HG02943 (cell line): ENCODE measurements at regions not wholly inside any gene's neighbourhood (a gene's known extent, or its start where the extent isn't known, plus 50 kb on each side); places are given as distances from the start of the nearest gene placed in this dataset.

Source experiments
- ATAC-seq: cut with Tn5 transposase; IDR thresholded peaks from one replicate; pipeline ENCODE4 v1.9.1; 2021; ENCODE audit warnings: mild to moderate bottlenecking, low read depth, moderate library complexity; ENCODE audit not compliant: unreplicated experiment

DNA sequence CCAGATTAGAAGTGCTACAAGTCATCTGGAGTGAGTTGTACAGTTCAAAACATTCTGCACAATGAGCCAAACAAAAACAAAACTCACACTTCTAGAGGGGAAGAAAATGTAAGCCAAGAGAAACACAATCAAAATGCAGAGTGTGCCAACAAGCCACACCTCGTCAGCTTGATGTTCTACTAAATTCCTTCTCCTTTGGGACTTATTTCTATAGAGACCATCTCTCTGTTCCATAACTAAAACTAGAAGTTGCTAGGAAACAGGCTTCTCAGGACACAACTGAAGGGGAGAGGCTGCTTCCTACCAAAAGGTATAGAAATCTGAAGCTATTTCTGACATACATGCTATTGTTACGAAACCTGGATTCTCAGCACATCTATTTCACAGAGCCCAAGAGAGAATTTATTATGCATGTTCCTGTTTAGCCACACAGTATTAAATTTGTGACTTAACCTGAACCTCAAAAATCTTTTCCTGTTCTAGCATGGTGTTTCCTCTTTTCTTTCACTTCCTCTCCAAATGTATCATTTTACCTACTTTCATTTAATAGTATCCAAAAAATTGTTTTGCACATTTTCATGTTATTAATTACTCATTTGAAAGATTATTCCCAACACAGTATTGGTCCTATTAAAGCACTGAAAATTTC lies 211.4 kb upstream of the CCDC150 start:
- no peak for ATAC-seq

DNA sequence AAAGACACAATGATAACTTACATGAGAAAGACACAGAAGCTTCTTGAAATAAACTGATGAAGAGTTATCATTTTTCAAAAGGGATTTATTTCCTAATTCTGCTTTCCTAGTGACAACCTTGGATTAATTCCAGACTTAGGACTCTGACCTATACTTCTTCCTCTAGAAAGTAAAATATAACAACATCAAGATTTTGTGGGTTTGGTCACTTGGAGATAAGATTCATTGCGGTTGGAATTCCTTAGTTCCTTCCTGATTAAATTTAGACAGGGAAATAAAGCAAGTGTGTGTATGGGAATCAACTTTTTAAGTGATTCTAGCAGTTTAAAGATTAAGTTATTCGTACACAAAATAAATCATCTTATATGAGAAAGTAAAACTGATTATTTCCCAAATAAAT lies 208.4 kb upstream of the CCDC150 start:
- ATAC-seq, result no peak

DNA sequence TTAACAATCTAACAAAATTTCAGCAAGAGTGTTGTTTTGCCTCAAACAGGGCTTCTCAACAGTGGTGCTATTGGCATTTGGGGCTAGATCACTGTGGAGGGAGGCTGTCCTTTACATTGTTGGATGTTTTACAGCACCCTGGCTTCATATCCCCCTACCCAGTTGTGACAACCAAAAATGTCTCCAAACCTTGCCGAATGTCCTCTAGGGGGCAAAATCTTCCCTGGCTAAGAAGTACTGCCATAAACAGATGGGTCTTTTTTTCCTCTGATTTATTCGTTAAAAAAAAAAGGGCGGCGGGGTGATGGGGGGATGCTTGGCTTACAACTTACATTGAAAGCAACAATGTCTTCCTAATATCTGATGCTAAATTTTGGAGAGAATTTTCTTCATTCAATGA lies 207.6 kb upstream of the CCDC150 start:
- no peak for ATAC-seq

DNA sequence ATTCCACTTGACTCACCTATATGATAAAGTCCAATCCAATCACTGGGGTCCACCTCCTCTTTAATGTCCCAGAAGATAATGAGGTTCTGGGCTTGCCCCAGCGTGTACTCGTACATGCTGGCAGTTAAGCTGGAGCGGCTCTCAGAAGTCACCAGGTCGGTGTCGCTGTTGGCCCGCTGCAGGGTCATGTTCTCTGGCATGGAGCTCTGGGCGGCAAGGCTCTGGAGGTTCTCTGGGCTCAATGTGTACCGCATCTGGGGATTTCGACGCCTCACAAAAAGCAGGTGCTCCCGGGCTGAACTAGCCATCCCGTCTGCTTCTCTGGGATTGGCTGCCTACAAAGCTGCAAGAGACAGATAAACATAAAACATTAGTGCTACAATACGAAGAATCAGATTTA lies 206.4 kb upstream of the CCDC150 start:
- ATAC-seq, result no peak

DNA sequence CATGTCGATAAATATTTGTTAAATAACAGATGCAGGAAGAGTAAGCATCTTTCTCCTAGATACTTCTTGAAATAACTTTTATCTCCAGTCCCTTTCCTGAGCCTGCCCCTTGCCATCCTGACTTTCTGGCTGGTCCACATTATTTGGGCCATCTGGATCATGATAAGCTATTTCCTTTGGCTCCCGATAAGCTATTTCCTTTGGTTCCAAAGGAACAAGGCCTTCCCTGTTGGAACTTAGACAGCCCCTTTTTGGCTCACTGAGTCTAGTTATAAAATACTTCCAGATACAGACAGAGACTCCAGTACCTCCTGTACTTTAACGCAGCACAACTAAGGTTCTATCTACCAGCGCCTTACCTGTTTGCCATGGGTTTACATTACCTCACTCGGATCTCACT lies 205.3 kb upstream of the CCDC150 start:
- no peak for ATAC-seq

DNA sequence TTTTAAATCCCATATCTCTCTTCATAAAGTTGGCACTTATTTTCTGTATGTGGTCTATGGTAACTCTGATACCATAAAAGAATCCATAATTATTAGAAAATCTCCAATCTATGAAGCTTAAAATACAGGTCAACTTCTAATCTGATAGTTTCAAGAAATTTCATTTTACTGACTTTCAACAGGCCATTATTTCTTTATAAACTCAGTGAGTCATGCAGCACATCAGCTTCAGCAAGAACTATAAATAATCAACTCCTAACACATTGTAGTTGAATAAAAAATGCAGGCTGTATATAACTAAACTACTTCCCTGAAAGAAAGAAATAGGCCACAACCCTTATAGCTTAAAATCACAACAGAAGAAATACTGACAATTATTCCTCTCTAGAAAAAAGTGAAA lies 204.3 kb upstream of the CCDC150 start:
- no peak for ATAC-seq

DNA sequence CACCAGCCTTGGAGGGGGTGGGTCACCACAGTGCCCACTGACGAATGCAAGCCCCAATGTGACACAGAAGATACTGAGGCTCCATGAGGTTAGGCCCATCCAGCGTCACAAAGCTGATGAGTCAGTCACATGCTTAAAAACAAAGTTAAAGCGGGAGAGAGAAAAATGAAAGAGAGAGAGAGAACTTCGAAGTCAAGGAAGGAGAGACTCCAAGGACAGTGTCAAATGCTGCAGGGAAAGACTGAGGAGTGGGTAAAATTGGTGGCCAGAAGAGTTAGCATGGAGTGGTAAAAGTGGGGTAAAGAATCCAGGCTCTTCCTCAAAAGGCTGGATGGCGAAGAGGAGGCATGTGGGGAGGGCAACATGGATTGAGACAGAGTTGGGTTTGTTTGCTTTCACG lies 201.9 kb upstream of the CCDC150 start:
- ATAC-seq, result no peak

DNA sequence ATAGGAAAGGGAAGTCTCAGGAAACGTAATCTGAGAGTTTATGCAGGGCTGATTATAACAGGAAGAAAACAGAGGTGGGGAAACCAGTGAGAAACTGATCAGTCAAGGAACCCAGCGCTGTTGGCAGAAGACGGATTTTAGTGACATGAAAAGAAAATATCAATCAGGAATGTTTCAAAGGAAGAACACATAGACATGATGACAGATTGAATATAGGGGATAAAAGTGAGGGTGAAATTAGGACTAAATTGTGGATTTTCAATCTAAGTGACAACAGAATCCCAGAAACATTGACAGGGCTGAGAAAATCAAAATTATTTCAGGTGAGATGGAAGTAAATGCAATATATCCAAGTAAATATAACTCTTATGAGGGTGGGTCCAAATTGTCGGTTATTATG lies 199.8 kb upstream of the CCDC150 start:
- ATAC-seq, result no peak

DNA sequence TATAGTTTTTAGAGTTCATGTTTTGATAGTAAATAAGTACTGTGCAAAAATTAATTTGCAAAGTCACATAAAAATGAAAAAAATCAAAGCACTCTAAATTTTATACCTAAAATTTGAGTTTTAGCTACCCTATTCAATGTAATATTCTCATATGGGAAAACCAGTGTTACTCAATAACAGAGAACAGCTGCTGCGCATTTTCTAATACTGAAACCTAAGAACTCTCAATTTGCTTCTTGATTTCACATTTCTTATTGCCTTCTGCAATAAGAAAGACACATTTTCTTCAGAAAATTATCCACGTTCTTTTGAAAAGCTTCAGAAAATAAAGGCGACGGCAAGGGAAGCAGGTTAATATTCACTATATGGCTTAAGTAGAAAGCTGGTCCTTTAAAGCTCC lies 199.1 kb upstream of the CCDC150 start:
- no peak for ATAC-seq

DNA sequence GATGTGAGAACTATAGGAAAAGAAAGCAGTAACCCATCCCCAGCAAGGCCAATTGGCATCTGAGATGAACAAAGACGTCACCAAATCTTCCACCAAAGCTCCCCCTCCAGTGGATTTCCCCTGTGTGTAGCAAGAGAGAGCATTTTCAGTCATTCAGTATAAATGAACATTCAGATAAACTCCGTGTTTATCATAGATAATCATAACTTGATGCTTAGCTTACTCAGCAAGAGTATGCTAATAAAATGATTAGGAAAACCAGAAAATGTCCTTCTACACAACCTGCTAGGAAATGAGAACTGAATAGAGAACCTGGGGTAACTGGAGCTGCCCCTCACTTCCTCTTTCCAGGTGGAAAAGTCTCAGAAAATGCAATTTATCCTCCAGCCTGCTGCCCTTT lies 198.0 kb upstream of the CCDC150 start:
- ATAC-seq, result no peak

DNA sequence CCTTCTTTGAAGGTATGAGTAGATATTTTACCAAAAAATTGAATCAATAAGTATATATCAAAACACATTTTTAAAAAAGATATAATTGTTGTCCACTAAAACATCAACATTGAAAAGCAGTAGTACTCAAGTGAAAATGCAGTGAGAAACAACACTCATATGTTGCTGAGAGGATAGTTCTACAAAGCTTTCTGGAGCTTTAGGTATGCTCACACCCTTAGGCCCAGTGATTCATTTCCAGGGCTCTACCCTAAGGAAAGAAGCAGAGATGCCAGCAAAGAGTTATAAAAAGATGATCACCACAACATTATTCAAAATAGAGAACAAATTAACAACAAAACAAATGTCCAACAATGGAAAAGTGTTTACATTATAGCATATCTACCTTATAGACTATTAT lies 197.3 kb upstream of the CCDC150 start:
- no peak for ATAC-seq

DNA sequence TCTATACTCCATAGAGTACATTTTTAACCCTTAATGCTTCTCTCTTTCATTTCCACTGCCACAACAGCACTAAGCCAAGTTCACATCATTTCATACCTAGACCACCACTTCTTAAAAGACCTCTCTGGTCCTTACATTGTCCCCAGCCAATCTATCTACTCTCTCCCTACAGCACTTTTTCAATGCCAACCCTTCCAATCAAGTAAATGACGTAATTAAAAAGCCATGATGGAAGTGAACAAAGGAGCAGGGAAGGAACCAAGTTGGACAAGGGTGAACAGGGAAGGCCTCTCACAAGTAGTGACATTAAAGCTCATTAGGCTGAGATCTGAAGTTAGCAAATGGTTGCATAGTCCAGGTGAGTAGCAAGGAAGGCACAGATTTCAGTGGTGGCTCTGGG lies 195.1 kb upstream of the CCDC150 start:
- no peak for ATAC-seq

DNA sequence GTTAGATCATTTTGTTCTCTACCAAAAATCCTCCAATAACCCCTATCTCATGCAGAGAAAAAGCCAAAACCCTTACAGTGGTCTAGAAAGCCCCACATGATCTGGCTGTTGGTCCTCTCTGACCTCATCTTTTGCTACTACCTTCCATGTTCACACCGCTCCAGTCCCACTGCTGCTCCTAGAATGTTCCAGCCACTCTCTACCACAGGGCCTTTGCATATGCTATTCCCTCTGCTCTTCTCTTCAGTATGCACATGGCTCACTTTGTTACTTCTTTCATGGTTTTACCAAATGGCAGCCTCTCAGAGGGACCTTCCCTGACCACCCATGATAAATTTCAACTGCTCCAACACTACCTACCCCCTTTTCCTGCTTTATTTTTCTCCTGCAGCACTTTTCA lies 193.5 kb upstream of the CCDC150 start:
- ATAC-seq, result no peak

DNA sequence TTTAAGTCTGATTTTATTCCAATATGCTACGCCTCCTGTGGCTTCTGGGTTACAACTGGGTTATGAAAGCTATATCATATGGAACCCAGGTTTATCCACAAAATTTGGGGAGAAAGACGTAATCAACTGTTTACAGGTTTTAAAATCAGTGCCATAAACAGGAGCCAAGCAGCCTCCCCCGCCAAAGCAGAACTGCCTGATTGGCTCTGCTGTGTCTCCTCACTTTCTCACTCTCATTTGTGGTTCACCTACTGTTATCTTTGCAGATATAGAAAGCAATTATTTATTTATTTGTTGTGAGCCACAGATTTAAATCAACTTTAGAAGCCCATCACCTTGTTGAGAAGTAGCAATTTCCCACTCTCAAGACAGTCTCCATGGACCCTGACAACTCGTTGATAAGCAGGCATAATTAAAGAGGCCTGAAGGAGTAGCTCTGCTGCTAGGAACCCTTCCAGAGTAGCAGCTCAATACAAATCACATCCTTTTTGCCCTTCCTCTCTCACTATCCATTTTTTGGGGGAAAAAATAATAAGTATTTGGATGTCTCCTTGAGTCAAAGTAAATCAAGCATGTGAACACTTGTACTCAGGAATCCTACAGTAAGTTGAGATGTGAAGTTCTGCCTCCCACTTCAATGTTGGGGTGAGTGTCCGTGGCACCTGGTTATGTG lies 191.0 kb upstream of the CCDC150 start:
- ATAC-seq, result no peak

DNA sequence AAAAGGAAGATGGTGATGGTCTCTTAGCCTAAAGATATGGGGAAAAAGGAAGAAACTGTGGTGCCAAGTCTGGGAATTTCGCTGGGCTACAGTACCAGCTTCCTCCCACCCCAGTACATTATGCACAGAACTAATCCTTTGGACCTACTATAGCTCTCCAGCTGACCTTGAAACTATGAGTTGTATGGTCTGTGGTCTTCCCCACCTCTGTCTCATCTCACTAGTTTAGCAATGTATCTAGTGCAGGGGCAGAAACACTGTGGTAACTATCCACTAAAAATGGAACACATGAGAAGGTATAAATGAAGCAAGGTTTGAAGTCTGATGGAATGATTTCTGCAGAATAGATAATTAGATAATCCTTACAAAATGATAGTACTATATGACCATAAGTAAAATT lies 190.4 kb upstream of the CCDC150 start:
- no peak for ATAC-seq

DNA sequence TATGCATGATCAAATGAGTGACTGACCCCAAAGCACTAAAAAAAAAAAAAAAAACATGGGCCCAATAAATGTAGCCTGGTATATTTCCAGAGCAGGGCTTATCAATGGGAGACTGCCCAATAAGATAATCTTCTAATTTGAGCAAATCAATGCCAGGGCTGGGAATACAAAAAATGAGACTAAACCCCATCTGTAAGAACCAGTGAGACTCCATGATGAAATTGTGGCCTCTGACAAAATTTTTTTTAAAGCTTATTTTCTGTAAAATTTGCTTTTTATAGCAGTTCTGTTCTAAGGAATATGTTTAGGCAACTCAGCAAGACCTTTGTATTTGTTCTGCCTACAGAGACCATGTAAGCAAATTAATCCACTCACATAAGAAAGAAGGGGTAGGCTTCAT lies 186.8 kb upstream of the CCDC150 start:
- no peak for ATAC-seq

DNA sequence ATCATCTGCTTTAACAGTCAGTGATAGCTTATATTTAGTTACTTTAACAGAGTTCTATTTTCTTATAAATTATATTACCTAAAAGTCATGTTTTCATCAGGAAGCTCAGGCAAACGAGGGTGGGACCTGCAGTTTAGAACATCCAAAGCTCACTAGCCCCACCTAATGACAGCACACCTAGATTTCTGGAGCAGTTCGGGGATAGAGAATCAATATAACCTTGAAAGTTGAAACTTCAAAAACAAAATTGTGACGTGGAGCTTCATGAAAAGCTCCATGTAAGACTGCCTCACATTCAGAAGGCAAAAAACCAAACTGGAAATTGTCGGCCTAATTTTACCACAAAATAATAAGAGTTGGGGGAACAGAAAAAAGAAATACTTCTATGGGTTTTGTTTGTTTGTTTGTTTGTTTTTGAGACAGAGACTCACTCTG lies 185.9 kb upstream of the CCDC150 start:
- ATAC-seq, result no peak

DNA sequence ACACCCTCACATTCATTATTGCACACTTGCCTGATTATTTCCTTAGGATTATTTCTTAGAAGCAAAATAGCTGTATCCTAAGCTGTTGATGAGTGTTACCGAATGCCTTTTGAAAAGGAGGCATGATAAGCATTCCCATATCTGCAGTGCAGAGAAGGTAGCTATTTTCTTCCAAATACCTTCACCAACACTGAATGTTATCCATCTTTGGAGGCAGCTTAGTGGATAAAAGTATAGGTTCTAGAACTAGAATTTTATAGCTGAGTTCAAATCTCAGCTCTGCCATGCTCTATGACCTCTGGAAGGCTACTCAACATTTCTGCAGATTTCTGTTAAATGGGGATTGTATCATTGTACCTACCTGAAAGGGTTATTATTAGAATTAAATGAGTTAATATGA lies 185.0 kb upstream of the CCDC150 start:
- no peak for ATAC-seq

DNA sequence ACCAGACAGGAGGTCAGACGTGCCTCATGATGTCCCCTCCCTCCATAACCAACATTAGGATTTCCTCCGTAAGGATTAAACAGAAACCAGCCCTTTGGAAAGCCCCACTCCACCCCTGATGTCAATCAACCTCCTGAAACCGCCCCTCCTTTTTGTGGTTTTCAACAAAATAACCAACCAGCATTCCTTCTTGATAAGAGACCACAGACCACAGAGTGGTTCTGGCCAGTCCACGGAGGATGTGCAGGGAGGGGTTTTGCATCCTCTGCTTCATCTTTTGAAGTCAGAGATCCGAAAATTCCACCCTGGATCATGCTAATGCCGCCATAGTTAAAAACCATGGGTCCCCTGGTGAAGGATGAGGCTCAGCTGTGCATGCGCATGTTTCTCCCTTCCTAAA lies 180.0 kb upstream of the CCDC150 start:
- ATAC-seq, result no peak

DNA sequence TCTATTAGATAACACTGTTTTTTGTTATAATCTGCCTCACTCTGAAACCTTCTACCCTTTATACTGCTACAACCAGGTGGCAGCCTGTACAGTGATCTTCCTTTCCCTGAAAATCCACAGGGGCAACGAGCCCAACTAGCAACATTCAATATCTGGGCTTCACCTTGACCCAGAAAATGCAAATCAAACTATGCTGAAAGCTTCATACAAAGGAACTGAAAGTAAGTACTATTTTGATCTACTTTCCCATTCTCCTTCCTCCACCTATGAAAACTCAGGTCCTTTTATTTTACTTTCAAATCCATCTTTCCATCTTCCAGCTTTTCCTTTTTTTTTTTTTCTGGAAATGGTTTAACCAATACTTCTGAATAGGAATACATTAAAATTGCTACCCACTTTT lies 175.8 kb upstream of the CCDC150 start:
- ATAC-seq, result no peak

DNA sequence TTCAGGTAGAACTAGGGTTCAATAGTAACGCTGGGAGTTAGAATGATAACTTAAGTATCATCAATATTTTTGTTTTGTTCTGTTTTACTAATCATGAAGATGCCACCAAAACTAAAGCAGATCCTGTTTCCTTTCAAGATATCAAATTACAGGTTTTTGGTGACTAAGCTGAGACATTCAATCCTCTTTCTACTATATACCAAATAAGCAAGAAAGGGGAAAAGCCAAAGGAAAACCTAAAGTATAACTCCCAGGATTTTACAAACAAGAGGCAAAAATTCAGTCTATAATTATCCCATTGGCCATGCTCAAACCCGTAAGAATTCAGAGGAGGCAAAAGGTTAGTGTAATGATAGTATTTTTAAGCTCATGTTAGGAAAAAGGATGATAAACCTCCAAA lies 175.2 kb upstream of the CCDC150 start:
- ATAC-seq, result no peak

DNA sequence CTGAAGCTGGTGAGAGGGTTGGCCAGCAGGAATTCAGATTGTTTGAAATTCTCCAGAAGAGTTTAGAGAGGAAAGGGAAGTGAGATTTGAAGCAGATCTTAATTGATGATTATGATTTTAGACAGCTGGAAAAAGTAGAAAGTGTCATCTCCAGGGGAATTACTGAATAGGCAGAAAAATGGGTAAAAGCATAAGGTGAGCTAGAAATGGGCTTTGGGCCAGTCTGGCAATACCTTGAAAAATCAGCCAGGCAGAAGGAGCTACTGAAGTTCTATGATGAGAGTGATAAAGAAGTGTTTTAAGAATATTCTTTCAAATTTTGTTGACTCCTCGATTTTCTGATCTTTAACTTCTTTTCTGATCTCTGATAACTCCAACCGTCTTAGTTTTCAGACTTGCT lies 172.9 kb upstream of the CCDC150 start:
- no peak for ATAC-seq

DNA sequence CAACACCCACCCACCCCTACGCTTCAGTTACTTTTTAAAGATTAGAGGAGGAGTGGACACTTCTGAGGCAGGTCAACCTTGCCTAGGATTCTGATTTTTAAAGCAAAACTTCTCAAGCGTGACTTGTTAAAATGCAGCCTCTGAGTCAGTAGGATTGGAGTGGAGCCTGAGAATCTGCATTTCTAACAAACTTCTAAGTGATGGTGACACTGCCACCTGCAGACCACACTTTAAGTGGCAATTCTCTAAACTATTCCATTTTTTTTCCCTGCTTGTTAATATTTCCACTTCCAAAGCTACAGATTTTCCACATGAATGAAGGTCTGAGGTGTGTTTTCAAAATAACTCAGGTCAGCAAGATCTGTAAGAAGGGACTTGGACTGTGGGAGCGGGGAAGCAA lies 171.1 kb upstream of the CCDC150 start:
- no peak for ATAC-seq
